Panc1 (cell line): ENCODE measurements at regions not wholly inside any gene's neighbourhood (a gene's known extent, or its start where the extent isn't known, plus 50 kb on each side); places are given as distances from the start of the nearest gene placed in this dataset.

Experiments
- ATAC-seq: fragments of 200-7000 bp; cut with Tn5 transposase; 2 replicates; pipeline ENCODE4 v1.9.1; 2020; ENCODE audit warnings: mild to moderate bottlenecking, moderate library complexity
- BruUV-seq: library from RNA; stranded (reverse); fragments of 400-500 nt; replicated peaks from 2 replicates; lab custom pipeline; 2021; lab: Mats Ljungman, UMichigan
- CTCF ChIA-PET: fragments of 300-600 bp; sonication (Branson Sonifier 250); formaldehyde crosslinking; loops from one replicate; lab custom pipeline; 2022; ENCODE audit warnings: antibody characterized with exemption; lab: Charles Lee
- POLR2A ChIA-PET: fragments of 300-600 bp; sonication (Branson Sonifier 250); formaldehyde crosslinking; loops from one replicate; lab custom pipeline; 2022; ENCODE audit warnings: antibody characterized with exemption; lab: Charles Lee
- DNase-seq: peaks from one replicate; pipeline ENCODE4 v3.0.0-alpha.2; 2010; ENCODE audit warnings: low read depth, low spot score
- H3K27ac ChIP-seq: 2 replicates; pipeline ENCODE4 v1.5.1; 2011; ENCODE audit warnings: mild to moderate bottlenecking, low read length, inconsistent platforms
- H3K27me3 ChIP-seq: fragments of 200-500 bp; sonication (Bioruptor generic); 2 replicates; pipeline ENCODE4 v1.6.0; 2014; ENCODE audit warnings: low read length, inconsistent platforms; ENCODE audit not compliant: control insufficient read depth, insufficient read depth
- H3K36me3 ChIP-seq: fragments of 200-500 bp; sonication (Bioruptor generic); 2 replicates; pipeline ENCODE4 v1.5.1; 2014; ENCODE audit warnings: inconsistent platforms, mild to moderate bottlenecking, low read length, moderate library complexity; ENCODE audit not compliant: control insufficient read depth, insufficient read depth
- H3K4me1 ChIP-seq: 2 replicates; pipeline ENCODE4 v1.5.1; 2011; ENCODE audit warnings: inconsistent platforms, mild to moderate bottlenecking, low read length, moderate library complexity; ENCODE audit not compliant: control insufficient read depth, insufficient read depth
- H3K4me3 ChIP-seq, 2 experiments: 2 replicates each; pipeline ENCODE4 v1.5.1; 2011 to 2012; ENCODE audit warnings: low read depth in 2 of 2, low read length in 2 of 2, mild to moderate bottlenecking in 2 of 2, inconsistent platforms in 1 of 2, moderate library complexity in 1 of 2
- H3K9me3 ChIP-seq: fragments of 200-500 bp; sonication (Bioruptor generic); 2 replicates; pipeline ENCODE4 v1.5.1; 2014; ENCODE audit warnings: low read depth, mild to moderate bottlenecking, inconsistent platforms, low read length, moderate library complexity; ENCODE audit not compliant: control insufficient read depth, insufficient read depth
- POLR2AphosphoS5 ChIP-seq: IDR thresholded peaks from 2 replicates; pipeline ENCODE4 v1.6.1; 2012; ENCODE audit warnings: mild to moderate bottlenecking, low read depth, low read length, moderate library complexity
- SIN3A ChIP-seq: IDR thresholded peaks from 2 replicates; pipeline ENCODE4 v1.6.1; 2012; ENCODE audit warnings: low read depth, mild to moderate bottlenecking, low read length, moderate library complexity, borderline replicate concordance; ENCODE audit not compliant: insufficient read depth
- TCF7L2 ChIP-seq: IDR thresholded peaks from 2 replicates; pipeline ENCODE4 v1.6.1; 2011; ENCODE audit warnings: mild to moderate bottlenecking, low read depth, low read length, inconsistent platforms
- in situ Hi-C: cut with HindIII; loops from 2 replicates; pipeline ENCODE4 v1.10.0; 2016; ENCODE audit warnings: low sequenced_read_pairs, low pct_unique_long_range_greater_than_20kb
- intact Hi-C: fragments of 100-400 bp; cut with micrococcal nuclease; formaldehyde crosslinking; loops from one replicate; pipeline ENCODE4 v1.10.0; 2022; ENCODE audit not compliant: unreplicated experiment
- TF ChIP-seq, protein P1 (sequence below), 2 experiments: IDR thresholded peaks; 2 replicates each; pipeline ENCODE4 v1.6.1; 2011 to 2012; ENCODE audit warnings: low read depth in 2 of 2, control low read depth in 1 of 2, low read length in 1 of 2, mild to moderate bottlenecking in 1 of 2, moderate library complexity in 1 of 2; ENCODE audit not compliant: insufficient read depth in 1 of 2
- TF ChIP-seq, protein P2 (sequence below): fragments of 450-650 bp; IDR thresholded peaks from 2 replicates; pipeline ENCODE4 v1.5.1; 2017; ENCODE audit warnings: mild to moderate bottlenecking

DNA sequence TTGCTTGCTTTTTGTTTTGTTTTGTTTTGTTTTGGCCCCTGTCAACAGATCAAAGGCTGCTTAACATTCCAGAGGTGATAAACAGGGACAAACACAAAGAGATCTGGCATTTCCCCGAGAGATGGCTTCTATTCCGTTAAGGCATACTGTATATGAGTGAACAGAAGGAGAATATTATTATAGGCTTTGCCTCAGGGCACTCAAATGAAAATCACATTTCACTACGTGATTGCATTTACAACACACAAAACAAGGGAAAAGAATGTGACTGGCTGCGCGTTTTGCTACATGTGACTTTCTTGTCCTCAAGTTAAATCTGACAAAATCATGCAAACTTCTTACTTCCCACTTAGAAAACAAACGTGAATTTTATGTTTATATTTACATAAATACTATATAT is 1037.9 kb upstream of the DDX18 start:
- BruUV-seq, result no TSS peak
- in situ Hi-C loops (no loop called here), intact Hi-C loops (no loop called here)
- POLR2A ChIA-PET, result no interaction called here
- TF ChIP-seq, protein P1, sequence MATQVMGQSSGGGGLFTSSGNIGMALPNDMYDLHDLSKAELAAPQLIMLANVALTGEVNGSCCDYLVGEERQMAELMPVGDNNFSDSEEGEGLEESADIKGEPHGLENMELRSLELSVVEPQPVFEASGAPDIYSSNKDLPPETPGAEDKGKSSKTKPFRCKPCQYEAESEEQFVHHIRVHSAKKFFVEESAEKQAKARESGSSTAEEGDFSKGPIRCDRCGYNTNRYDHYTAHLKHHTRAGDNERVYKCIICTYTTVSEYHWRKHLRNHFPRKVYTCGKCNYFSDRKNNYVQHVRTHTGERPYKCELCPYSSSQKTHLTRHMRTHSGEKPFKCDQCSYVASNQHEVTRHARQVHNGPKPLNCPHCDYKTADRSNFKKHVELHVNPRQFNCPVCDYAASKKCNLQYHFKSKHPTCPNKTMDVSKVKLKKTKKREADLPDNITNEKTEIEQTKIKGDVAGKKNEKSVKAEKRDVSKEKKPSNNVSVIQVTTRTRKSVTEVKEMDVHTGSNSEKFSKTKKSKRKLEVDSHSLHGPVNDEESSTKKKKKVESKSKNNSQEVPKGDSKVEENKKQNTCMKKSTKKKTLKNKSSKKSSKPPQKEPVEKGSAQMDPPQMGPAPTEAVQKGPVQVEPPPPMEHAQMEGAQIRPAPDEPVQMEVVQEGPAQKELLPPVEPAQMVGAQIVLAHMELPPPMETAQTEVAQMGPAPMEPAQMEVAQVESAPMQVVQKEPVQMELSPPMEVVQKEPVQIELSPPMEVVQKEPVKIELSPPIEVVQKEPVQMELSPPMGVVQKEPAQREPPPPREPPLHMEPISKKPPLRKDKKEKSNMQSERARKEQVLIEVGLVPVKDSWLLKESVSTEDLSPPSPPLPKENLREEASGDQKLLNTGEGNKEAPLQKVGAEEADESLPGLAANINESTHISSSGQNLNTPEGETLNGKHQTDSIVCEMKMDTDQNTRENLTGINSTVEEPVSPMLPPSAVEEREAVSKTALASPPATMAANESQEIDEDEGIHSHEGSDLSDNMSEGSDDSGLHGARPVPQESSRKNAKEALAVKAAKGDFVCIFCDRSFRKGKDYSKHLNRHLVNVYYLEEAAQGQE (IDR thresholded peaks at IDR 0.05; ENCODE audit: insufficient read depth in 1 of 2, low read depth in 2 of 2, low read length in 1 of 2), result no peak
- TF ChIP-seq TCF7L2, result peak; percentile 84
- no peak for TF ChIP-seq SIN3A
- TF ChIP-seq, protein P2, sequence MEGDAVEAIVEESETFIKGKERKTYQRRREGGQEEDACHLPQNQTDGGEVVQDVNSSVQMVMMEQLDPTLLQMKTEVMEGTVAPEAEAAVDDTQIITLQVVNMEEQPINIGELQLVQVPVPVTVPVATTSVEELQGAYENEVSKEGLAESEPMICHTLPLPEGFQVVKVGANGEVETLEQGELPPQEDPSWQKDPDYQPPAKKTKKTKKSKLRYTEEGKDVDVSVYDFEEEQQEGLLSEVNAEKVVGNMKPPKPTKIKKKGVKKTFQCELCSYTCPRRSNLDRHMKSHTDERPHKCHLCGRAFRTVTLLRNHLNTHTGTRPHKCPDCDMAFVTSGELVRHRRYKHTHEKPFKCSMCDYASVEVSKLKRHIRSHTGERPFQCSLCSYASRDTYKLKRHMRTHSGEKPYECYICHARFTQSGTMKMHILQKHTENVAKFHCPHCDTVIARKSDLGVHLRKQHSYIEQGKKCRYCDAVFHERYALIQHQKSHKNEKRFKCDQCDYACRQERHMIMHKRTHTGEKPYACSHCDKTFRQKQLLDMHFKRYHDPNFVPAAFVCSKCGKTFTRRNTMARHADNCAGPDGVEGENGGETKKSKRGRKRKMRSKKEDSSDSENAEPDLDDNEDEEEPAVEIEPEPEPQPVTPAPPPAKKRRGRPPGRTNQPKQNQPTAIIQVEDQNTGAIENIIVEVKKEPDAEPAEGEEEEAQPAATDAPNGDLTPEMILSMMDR, result no peak
- TF ChIP-seq POLR2AphosphoS5, result no peak
- Histone ChIP-seq H3K27ac (no peak overlapping the region), H3K9me3 (no peaks in the 10 kb centered on the region), H3K4me1 (no peaks in the 10 kb centered on the region), H3K4me3 (no peak overlapping the region), H3K36me3 (no peaks in the 10 kb centered on the region), H3K27me3 (no peaks in the 10 kb centered on the region)
- DNase-seq (no peak), ATAC-seq (no peak)
- CTCF ChIA-PET, result no interaction called here

DNA sequence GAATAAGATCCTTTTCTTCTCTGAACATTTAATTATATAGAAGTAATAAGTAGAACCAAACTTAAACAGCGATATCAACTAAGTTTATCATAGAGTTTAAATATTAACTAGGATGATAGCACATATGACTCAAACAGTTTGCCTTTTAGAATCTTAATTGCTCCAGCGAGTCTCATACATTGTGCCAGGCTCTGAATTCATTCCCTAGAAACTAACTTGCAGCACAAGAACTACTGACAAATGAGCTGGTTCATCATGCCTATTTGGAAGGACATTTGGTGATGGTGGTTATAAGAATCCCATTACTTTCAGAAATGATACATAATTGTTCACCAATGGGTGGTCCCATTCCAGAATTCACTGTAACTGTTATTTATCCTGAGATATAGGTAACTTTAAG is 1026.6 kb upstream of the DDX18 start:
- no TSS peak for BruUV-seq
- intact Hi-C loops, result no loop called here
- CTCF ChIA-PET, result no interaction called here

More for the DNA sequence above, 1026.6 kb upstream of the DDX18 start:
- Histone ChIP-seq H3K4me3 (no peak overlapping the region), H3K27ac (no peak overlapping the region), H3K27me3 (no peaks in the 10 kb centered on the region), H3K4me1 (no peaks in the 10 kb centered on the region), H3K36me3 (no peaks in the 10 kb centered on the region), H3K9me3 (no peaks in the 10 kb centered on the region)
- no peak for DNase-seq
- no peak for TF ChIP-seq TCF7L2
- TF ChIP-seq, protein P1 (IDR thresholded peaks at IDR 0.05; ENCODE audit: insufficient read depth in 1 of 2, low read depth in 2 of 2, low read length in 1 of 2), result no peak
- no peak for TF ChIP-seq SIN3A
- TF ChIP-seq POLR2AphosphoS5, result no peak
- TF ChIP-seq, protein P2, result no peak
- in situ Hi-C loops, result no loop called here
- ATAC-seq, result no peak
- POLR2A ChIA-PET, result no interaction called here
